Tibial artery (tissue), 4 donors: ENCODE measurements at regions not wholly inside any gene's neighbourhood (a gene's known extent, or its start where the extent isn't known, plus 50 kb on each side); places are given as distances from the start of the nearest gene placed in this dataset.
"Not testable (repeated sequence)": the region's sequence is repeated elsewhere in the genome, so short reads cannot be mapped to it uniquely, and the experiment has no call there.

Experiments
- DNase-seq, 2 donors: peaks; one replicate each; pipeline ENCODE4 v3.0.0-alpha.2; 2019
- H3K27ac ChIP-seq, 2 donors: fragments of 200-600 bp; sonication (generic) in 1 of 2; 1 replicate in 1 of 2; 2 replicates in 1 of 2; pipeline ENCODE4 v1.5.1; 2018 to 2019; ENCODE audit warnings: mild to moderate bottlenecking in 1 of 2
- H3K27me3 ChIP-seq, 2 donors: fragments of 200-600 bp; sonication (generic) in 1 of 2; one replicate each; pipeline versions ENCODE4 v1.5.1 to v1.6.0; 2016 to 2019
- H3K36me3 ChIP-seq, 3 donors: fragments of 200-600 bp; sonication (generic) in 2 of 3; one replicate each; pipeline ENCODE4 v1.5.1; 2016 to 2019; ENCODE audit warnings: mild to moderate bottlenecking in 2 of 3
- H3K4me1 ChIP-seq, 4 donors: fragments of 200-600 bp; sonication (generic) in 2 of 4; 1 replicate in 3 of 4; 2 replicates in 1 of 4; pipeline ENCODE4 v1.5.1; 2016 to 2019
- H3K4me3 ChIP-seq, 2 donors: fragments of 200-600 bp; sonication (generic) in 1 of 2; 1 replicate in 1 of 2; 2 replicates in 1 of 2; pipeline ENCODE4 v1.5.1; 2018 to 2019; ENCODE audit warnings: mild to moderate bottlenecking in 2 of 2
- H3K9me3 ChIP-seq, 3 donors: fragments of 200-600 bp; sonication (generic) in 1 of 3; one replicate each; pipeline ENCODE4 v1.5.1; 2016 to 2019
- intact Hi-C: fragments of 100-400 bp; cut with DNase I; formaldehyde crosslinking; loops from one replicate; pipeline ENCODE4 v1.15.0; 2023; ENCODE audit warnings: low total_unique reads
- TF ChIP-seq, protein P1 (sequence below), 2 experiments: fragments of 200-600 bp in 1 of 2; fragments of 450-650 bp in 1 of 2; IDR thresholded peaks; one replicate each; pipeline ENCODE4 v1.5.1; 2017 to 2019; ENCODE audit warnings: antibody characterized with exemption in 2 of 2, mild to moderate bottlenecking in 1 of 2, moderate library complexity in 1 of 2

DNA sequence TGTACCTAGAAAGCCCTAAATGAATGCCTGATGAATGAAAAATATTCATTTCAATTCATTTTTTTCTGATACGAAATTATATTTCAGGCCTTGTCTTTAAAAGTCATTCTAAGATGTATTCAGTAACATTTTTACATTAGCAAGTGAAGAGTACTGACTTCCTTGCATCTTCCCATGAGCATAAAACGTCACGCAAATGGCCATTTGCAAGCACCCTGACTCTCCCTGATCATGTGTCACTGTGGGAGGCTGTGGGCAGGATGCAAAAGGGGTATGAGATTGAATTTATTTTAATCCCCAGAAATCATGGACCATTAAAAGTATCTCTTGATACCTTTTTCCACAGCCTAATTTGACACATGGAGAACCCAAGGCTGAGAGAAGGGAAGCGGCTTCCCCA lies 105.0 kb downstream of the BDH1 start:
- intact Hi-C loops = no loop called here
- Histone ChIP-seq H3K4me1 (peaks cover 0 to 2% (median under 1%) of the 10 kb centered on the region in 4 donors), H3K27ac (no peak overlapping the region), H3K36me3 (no peaks in the 10 kb centered on the region), H3K27me3 (no peaks in the 10 kb centered on the region), H3K9me3 (no peaks in the 10 kb centered on the region), H3K4me3 (no peak overlapping the region)
- TF ChIP-seq, protein P1, sequence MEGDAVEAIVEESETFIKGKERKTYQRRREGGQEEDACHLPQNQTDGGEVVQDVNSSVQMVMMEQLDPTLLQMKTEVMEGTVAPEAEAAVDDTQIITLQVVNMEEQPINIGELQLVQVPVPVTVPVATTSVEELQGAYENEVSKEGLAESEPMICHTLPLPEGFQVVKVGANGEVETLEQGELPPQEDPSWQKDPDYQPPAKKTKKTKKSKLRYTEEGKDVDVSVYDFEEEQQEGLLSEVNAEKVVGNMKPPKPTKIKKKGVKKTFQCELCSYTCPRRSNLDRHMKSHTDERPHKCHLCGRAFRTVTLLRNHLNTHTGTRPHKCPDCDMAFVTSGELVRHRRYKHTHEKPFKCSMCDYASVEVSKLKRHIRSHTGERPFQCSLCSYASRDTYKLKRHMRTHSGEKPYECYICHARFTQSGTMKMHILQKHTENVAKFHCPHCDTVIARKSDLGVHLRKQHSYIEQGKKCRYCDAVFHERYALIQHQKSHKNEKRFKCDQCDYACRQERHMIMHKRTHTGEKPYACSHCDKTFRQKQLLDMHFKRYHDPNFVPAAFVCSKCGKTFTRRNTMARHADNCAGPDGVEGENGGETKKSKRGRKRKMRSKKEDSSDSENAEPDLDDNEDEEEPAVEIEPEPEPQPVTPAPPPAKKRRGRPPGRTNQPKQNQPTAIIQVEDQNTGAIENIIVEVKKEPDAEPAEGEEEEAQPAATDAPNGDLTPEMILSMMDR (IDR thresholded peaks at IDR 0.05) = no peak
- DNase-seq = no peak

DNA sequence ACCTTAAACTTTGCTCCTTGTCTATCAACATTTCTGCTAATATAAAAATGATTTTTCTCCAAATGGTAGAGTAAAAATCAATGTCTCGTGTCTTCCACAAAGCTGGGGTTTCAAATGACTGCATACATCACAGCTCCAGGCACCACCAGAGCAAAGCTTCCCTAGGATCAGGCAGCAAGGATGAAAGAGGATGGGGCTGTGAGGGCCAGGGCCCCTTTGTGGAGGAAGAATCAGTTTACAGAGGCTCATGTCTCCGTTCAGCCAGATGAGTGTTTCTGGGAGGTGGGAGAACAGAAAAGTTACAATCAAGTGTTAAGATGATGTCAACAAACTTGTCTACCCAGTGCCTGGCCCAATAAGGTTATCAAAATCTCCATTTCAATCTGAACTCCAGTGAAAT lies 105.5 kb downstream of the BDH1 start:
- H3K4me1 ChIP-seq = no peaks in the 10 kb centered on the region
- no peaks in the 10 kb centered on the region for H3K9me3 ChIP-seq
- no peak overlapping the region for H3K27ac ChIP-seq
- H3K36me3 ChIP-seq = no peaks in the 10 kb centered on the region
- TF ChIP-seq, protein P1 (IDR thresholded peaks at IDR 0.05) = no peak
- peaks cover 0 to 2% of the 10 kb centered on the region in 2 donors for H3K27me3 ChIP-seq
- intact Hi-C loops = no loop called here
- no peak overlapping the region for H3K4me3 ChIP-seq
- DNase-seq = no peak

DNA sequence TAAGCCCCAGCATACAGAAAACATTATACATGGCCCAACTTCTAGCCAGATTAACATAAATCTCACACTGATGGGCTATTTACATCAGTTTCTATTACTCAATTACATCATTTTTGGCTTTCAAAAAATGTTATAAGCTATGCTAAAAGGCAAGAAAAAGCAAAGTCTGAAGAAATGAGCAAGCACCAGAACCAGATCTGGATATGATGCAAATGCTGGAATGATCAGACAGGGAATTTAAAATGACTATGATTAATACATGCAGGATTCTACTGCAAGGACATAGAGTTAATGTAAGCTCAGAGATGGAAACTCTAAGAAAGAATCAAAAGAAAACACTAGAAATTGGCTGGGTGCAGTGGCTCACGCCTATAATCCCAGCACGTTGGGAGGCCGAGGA lies 106.6 kb downstream of the BDH1 start:
- H3K27me3 ChIP-seq, H3K27ac ChIP-seq, H3K9me3 ChIP-seq, intact Hi-C loops, H3K36me3 ChIP-seq, H3K4me3 ChIP-seq, DNase-seq, H3K4me1 ChIP-seq: not testable (repeated sequence)

DNA sequence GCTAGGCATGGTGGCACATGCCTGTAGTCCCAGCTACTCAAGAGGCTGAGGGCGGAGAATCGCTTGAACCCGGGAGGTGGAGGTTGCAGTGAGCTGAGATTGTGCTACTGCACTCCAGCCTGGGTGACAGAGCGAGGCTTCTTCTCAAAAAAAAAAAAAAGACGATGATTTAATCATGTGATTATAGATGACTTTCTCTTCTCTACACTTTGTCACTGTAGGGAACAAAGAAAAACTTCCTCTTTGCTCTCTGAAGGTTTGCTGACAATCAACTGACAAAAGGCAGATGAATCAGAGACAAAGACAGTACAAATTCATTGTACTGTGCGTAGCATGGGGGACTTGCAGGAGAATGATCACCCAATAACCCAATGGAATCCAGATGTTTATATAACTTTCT lies 108.0 kb downstream of the BDH1 start:
- H3K27me3 ChIP-seq, H3K36me3 ChIP-seq, H3K27ac ChIP-seq, DNase-seq, H3K9me3 ChIP-seq, H3K4me3 ChIP-seq, intact Hi-C loops, H3K4me1 ChIP-seq: not testable (repeated sequence)

DNA sequence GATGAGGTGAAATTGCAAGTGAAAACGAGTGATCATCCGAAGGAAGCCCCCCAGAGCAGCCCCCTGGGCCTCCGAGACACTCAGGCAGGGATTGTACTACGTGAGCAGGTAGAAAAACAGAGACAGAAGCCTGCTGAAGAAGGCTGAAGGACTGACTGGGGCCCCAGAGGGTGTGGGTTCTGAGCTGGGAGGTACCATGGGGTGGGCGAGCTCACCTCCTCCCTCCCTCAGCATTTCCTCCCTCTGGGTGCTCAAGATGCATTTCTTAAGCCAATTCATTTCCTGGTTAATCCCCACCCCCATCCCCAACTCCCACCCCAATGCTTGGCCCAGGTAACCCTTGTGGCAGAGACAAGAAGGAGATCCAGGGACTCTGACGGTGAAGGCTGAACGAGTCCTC lies 108.7 kb downstream of the BDH1 start:
- H3K9me3 ChIP-seq = no peaks in the 10 kb centered on the region
- TF ChIP-seq, protein P1 (IDR thresholded peaks at IDR 0.05) = no peak
- intact Hi-C loops = no loop called here
- H3K27ac ChIP-seq = no peak overlapping the region
- H3K36me3 ChIP-seq = no peaks in the 10 kb centered on the region
- DNase-seq = no peak
- no peaks in the 10 kb centered on the region for H3K4me1 ChIP-seq
- no peak overlapping the region for H3K4me3 ChIP-seq
- peaks cover 0 to 6% of the 10 kb centered on the region in 2 donors for H3K27me3 ChIP-seq

DNA sequence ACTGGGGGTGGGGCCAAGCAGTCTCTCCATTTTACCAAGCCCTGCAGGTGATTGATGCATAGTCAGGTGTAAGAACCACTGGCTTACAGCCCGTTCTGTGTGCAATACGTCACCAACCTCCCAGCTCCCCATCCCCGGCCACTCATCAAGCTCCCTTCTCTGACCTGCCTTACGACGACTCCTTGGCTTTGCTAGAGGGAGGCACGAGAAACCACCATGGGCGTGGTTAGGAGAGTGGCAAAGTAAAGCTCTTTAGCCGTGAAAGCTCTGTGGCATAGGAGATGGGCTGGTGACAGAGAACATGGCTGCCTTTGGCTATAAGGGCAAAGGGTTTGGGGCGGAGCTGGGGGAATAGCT lies 109.1 kb downstream of the BDH1 start:
- TF ChIP-seq, protein P1 (IDR thresholded peaks at IDR 0.05) = no peak

More for the DNA sequence above, 109.1 kb downstream of the BDH1 start:
- Histone ChIP-seq H3K9me3 (no peaks in the 10 kb centered on the region), H3K4me1 (no peaks in the 10 kb centered on the region), H3K36me3 (no peaks in the 10 kb centered on the region), H3K4me3 (no peak overlapping the region), H3K27ac (no peak overlapping the region), H3K27me3 (peaks cover 0 to 6% of the 10 kb centered on the region in 2 donors)
- intact Hi-C loops = no loop called here
- no peak for DNase-seq
